ENCODE measurements at regions not wholly inside any gene's neighbourhood (a gene's known extent, or its start where the extent isn't known, plus 50 kb on each side); places are given as distances from the start of the nearest gene placed in this dataset.

- Histone ChIP-seq H3K27ac (no peak overlapping the region), H3K4me1 (no peaks in the 10 kb centered on the region), H3K4me3 (no peak overlapping the region), H3K9me3 (peaks cover 13% of the 10 kb centered on the region), H3K4me2 (no peak overlapping the region)
- no peak for TF ChIP-seq JUNB (IDR thresholded peaks at IDR 0.05)
- TF ChIP-seq CHD4 (IDR thresholded peaks at IDR 0.05; ENCODE audit: borderline replicate concordance) = no peak
- no peak for TF ChIP-seq BHLHE40 (IDR thresholded peaks at IDR 0.05; ENCODE audit: low read depth, low read length)
- no peak for TF ChIP-seq SREBF2 (IDR thresholded peaks at IDR 0.05)
- TF ChIP-seq RCOR1 (IDR thresholded peaks at IDR 0.05; ENCODE audit: low read depth, low read length) = no peak
- TF ChIP-seq JUN (IDR thresholded peaks at IDR 0.05) = no peak
- no peak for TF ChIP-seq ZFP36 (IDR thresholded peaks at IDR 0.05; ENCODE audit: borderline replicate concordance, partially characterized antibody)
- no peak for TF ChIP-seq GATA3 (IDR thresholded peaks at IDR 0.05; ENCODE audit: borderline replicate concordance)
- no peak for TF ChIP-seq MYC (IDR thresholded peaks at IDR 0.05; ENCODE audit: borderline replicate concordance, low read length)
- FAIRE-seq (no peak), DNase-seq (ENCODE audit: low read depth in 1 of 2, low spot score in 1 of 2) (no peak), ATAC-seq (peak in 1 of 2 experiments; percentile 60; a peak in 4 of 6 replicates)
- ChIA-PET CTCF (no interaction called here), POLR2A (no interaction called here)
- WGBS (ENCODE audit: missing lambda C conversion rate) = 26% methylated on average over 3 of the region's 3 CpGs
Observed at GRCh38 chr5:176180781-176181180, 57.4 kb upstream of the SIMC1 start.

GRCh38 chr5:176181271-176181855 is 56.9 kb upstream of the SIMC1 start:
- POLR2A ChIA-PET = no interaction called here
- ATAC-seq (no peak), DNase-seq (ENCODE audit: low read depth in 1 of 2, low spot score in 1 of 2) (no peak), FAIRE-seq (no peak)
- no peak overlapping the region for H3K4me2 ChIP-seq
- no peak for TF ChIP-seq RAD21 (conservative IDR thresholded peaks at IDR 0.05 in 1 of 2, IDR thresholded peaks at IDR 0.05 in 1 of 2)
- TF ChIP-seq SMC3 (IDR thresholded peaks at IDR 0.05) = no peak
- TF ChIP-seq HOXB13 (CRISPR knock-in tag; IDR thresholded peaks at IDR 0.05; ENCODE audit: low read depth) = no peak
- TF ChIP-seq EHF (CRISPR knock-in tag; IDR thresholded peaks at IDR 0.05) = no peak
- no peak for TF ChIP-seq NR3C1 (IDR thresholded peaks at IDR 0.05)
- TF ChIP-seq, protein P1, sequence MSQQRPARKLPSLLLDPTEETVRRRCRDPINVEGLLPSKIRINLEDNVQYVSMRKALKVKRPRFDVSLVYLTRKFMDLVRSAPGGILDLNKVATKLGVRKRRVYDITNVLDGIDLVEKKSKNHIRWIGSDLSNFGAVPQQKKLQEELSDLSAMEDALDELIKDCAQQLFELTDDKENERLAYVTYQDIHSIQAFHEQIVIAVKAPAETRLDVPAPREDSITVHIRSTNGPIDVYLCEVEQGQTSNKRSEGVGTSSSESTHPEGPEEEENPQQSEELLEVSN (IDR thresholded peaks at IDR 0.05; ENCODE audit: borderline replicate concordance, low read depth) = no peak
- no peak for TF ChIP-seq ATOH8 (CRISPR knock-in tag; IDR thresholded peaks at IDR 0.05; ENCODE audit: low read depth)
- TF ChIP-seq FOXS1 (CRISPR knock-in tag; IDR thresholded peaks at IDR 0.05) = no peak
- TF ChIP-seq PBX3 (IDR thresholded peaks at IDR 0.05) = no peak
- TF ChIP-seq KDM5A (IDR thresholded peaks at IDR 0.05) = no peak
- no peak for TF ChIP-seq JUNB (IDR thresholded peaks at IDR 0.05)
- no peak for TF ChIP-seq ZC3H11A (IDR thresholded peaks at IDR 0.05)
- TF ChIP-seq EP300 (IDR thresholded peaks at IDR 0.05) = no peak
- TF ChIP-seq GATA3 (IDR thresholded peaks at IDR 0.05; ENCODE audit: borderline replicate concordance) = no peak
- no peak for TF ChIP-seq ESRRA (IDR thresholded peaks at IDR 0.05; ENCODE audit: borderline replicate concordance, low read length)
- no peak for TF ChIP-seq HDAC2 (IDR thresholded peaks at IDR 0.05)
- 27% methylated on average over 7 of the region's 7 CpGs for WGBS (ENCODE audit: missing lambda C conversion rate)
- H3K9me3 ChIP-seq = peaks cover 13% of the 10 kb centered on the region
- H3K27ac ChIP-seq = no peak overlapping the region
- no peaks in the 10 kb centered on the region for H3K4me1 ChIP-seq
- no peak overlapping the region for H3K4me3 ChIP-seq
- CTCF ChIA-PET = no interaction called here
